LNCAP (cell line): ENCODE measurements at regions not wholly inside any gene's neighbourhood (a gene's known extent, or its start where the extent isn't known, plus 50 kb on each side); places are given as distances from the start of the nearest gene placed in this dataset.

ENCODE experiments used
- CTCF ChIP-seq: fragments of 450-650 bp; IDR thresholded peaks from 2 replicates; pipeline ENCODE4 v1.5.1; 2017; ENCODE audit warnings: mild to moderate bottlenecking

DNA sequence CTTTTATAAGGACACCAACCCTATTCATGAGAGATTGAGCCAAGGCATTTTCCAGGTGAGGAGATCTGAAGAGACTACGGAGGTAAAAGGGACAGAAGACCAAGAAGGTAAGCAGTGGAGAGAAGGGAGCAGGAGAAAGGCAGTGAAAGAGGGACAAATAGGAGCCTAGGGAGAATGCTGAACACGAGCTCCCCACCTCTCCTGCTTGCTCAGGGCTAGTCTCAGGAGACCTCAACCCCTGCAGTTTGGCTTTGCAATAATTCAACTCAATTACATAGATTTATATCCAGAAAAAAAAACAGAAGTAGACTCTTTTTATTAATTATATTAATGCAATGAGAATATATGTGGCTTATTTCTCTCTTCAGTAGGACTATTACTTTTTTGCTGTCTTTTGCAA lies 91.0 kb upstream of the DDX18 start:
- no peak for TF ChIP-seq CTCF

DNA sequence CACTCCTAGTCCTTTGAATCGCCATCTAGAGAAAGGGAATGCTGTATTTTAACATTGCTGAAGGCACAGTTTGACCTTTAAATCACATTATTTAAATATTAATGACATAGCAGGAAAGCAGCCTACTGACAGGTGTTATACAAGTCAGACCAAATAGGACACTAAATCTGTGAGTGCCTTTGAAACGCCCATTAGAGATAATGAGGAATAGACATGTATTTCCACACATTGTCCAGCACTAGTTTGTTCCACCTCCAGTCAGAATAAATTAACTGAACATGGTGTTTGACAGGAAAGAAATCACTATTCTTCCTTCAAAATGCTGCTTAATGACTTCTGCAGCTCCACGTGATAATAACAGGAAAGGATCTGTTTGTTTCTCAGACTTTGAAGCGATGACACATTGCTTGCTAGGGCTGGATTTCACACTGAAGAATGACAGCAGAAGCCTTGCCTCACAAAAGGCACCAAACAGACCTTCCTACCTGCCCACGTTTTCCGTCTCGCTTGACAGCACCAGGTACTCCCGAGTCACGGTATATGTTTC lies 90.5 kb upstream of the DDX18 start:
- TF ChIP-seq CTCF, result no peak

- no peak for TF ChIP-seq CTCF
Observed at GRCh38 chr2:117726747-117727146, 87.7 kb upstream of the DDX18 start.

GRCh38 chr2:117737846-117738245 lies 76.6 kb upstream of the DDX18 start:
- no peak for TF ChIP-seq CTCF

DNA sequence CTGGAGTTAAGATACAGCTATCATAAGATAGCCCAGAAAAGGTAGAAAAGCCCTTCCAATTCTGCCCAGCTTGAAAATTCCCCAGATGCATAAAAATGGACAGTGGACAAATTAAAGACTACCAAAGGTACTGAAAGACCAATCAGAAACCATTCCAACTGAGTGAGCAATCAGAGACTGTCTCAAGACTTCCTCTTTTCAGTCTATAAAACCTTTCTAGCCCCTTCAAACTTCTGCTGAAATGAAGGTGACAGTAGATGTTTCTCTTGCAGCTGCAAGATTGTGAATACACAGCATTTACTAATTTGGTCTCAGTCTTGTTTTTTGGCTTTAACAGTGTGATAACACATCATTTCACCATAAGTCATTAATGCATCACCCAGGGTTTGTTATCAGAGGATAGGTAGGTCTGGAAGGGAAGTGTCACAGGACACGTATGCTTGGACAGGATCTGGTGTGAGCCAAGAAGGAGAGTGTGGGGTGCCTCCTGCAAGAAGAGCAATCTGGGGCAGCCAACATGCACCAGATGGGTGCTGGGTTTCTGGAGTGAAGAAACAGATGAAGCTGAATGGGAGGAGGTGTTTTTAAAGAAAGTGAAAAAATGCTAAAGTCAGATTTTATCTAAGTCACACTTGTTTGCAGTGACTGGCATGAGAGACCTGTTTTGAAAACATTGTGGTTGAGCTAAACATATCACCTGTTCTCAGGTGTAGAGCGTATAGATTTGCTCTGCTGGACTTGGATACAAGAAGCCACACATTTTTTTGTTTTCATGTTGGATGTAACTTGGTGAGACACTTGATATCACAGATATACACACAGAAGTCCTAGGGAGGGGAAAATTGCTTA lies 75.3 kb upstream of the DDX18 start:
- TF ChIP-seq CTCF, result no peak

- no peak for TF ChIP-seq CTCF
Observed at GRCh38 chr2:117745537-117745936, 69.0 kb upstream of the DDX18 start.

DNA sequence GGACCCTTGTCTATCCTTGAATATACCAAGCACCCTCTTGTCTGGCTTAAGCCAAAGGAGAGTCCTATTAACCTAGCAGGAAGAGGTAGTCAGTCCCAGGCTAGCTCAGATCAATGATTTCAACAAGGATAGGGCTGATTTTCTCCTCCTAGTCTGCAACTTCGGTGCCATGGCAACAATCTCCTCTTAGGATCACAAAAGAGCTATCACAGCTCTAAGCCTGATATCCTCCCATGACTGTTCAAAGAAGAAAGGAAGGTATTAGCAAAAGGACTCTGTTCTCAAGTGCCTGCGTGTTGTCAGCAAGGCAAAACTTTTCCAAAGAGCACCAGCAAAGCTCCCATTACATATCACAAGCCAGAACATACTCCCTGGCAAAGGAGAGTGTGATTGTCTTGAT lies 58.7 kb upstream of the DDX18 start:
- TF ChIP-seq CTCF, result no peak

GRCh38 chr2:117760916-117761315 lies 53.6 kb upstream of the DDX18 start:
- TF ChIP-seq CTCF, result no peak
